ENCODE measurements at regions not wholly inside any gene's neighbourhood (a gene's known extent, or its start where the extent isn't known, plus 50 kb on each side); places are given as distances from the start of the nearest gene placed in this dataset.

- TF ChIP-seq POLR2A (IDR thresholded peaks at IDR 0.05; ENCODE audit: low read depth, low read length) (no peak), CTCF (conservative IDR thresholded peaks at IDR 0.05; ENCODE audit: low read depth, low read length) (no peak), SMC3 (IDR thresholded peaks at IDR 0.05; ENCODE audit: low read depth, low read length) (no peak), NFE2L2 (IDR thresholded peaks at IDR 0.05; ENCODE audit: low read depth, low read length) (no peak), RAD21 (IDR thresholded peaks at IDR 0.05; ENCODE audit: low read length) (no peak)
These were observed 65.6 kb upstream of the RPL10L start for GRCh38 chr14:46717211-46717610.
